Lower leg skin (tissue), 4 donors: ENCODE measurements at regions not wholly inside any gene's neighbourhood (a gene's known extent, or its start where the extent isn't known, plus 50 kb on each side); places are given as distances from the start of the nearest gene placed in this dataset.
"Not testable (repeated sequence)": the region's sequence is repeated elsewhere in the genome, so short reads cannot be mapped to it uniquely, and the experiment has no call there.

ENCODE experiments used
- DNase-seq, 2 donors: peaks; one replicate each; pipeline ENCODE4 v3.0.0-alpha.2; 2019; ENCODE audit warnings: low spot score in 2 of 2
- H3K4me3 ChIP-seq: fragments of 200-600 bp; sonication (generic); 2 replicates; pipeline ENCODE4 v1.5.1; 2017; ENCODE audit warnings: mild to moderate bottlenecking, low read depth; ENCODE audit not compliant: poor library complexity, severe bottlenecking
- CTCF ChIP-seq, 3 donors: fragments of 450-650 bp; IDR thresholded peaks; one replicate each; pipeline ENCODE4 v1.5.1; 2016; ENCODE audit warnings: antibody characterized with exemption in 3 of 3, mild to moderate bottlenecking in 3 of 3, moderate library complexity in 2 of 3
- POLR2A ChIP-seq, 2 donors: fragments of 450-650 bp; IDR thresholded peaks; one replicate each; pipeline ENCODE4 v1.6.1; 2016 to 2017; ENCODE audit warnings: antibody characterized with exemption in 2 of 2, mild to moderate bottlenecking in 1 of 2, moderate library complexity in 1 of 2
- WGBS, 2 donors: methylation state at CpG; one replicate each; pipeline ENCODE4 v1.1.5; 2018; 5-methylcytosine and 5-hydroxymethylcytosine counted together
- intact Hi-C: fragments of 100-400 bp; cut with DNase I; formaldehyde crosslinking; loops from one replicate; pipeline ENCODE4 v1.15.0; 2023; ENCODE audit warnings: low total_unique reads

- no peak for DNase-seq
- WGBS, 2 donors: 56 to 58% methylated on average over 7 of the region's 7 CpGs
- no peak overlapping the region for H3K4me3 ChIP-seq
- intact Hi-C loops: no loop called here
- TF ChIP-seq POLR2A (IDR thresholded peaks at IDR 0.05) (no peak), CTCF (IDR thresholded peaks at IDR 0.05) (no peak)
Observed at GRCh38 chr17:22337467-22337866, 645.1 kb downstream of the KCNJ18 start.

GRCh38 chr17:22356603-22357002 lies 664.3 kb downstream of the KCNJ18 start:
- H3K4me3 ChIP-seq, DNase-seq, intact Hi-C loops: not testable (repeated sequence)
- WGBS, 2 donors: 50 to 59% methylated on average over 2 of the region's 2 CpGs

GRCh38 chr17:22370988-22371387 lies 678.7 kb downstream of the KCNJ18 start:
- intact Hi-C loops, H3K4me3 ChIP-seq, DNase-seq: not testable (repeated sequence)
- 24 to 42% methylated on average over 3 of the region's 3 CpGs for WGBS, 2 donors

GRCh38 chr17:22373911-22374310 lies 681.6 kb downstream of the KCNJ18 start:
- intact Hi-C loops: no loop called here

GRCh38 chr17:22374741-22375140 lies 682.4 kb downstream of the KCNJ18 start:
- no peak overlapping the region for H3K4me3 ChIP-seq
- intact Hi-C loops: no loop called here
- DNase-seq: no peak
- TF ChIP-seq POLR2A (IDR thresholded peaks at IDR 0.05): no peak
- TF ChIP-seq CTCF (IDR thresholded peaks at IDR 0.05): no peak
- 72 to 85% methylated on average over 18 of the region's 18 CpGs for WGBS, 2 donors

More at GRCh38 chr17:22373911-22374310, 681.6 kb downstream of the KCNJ18 start:
- DNase-seq: no peak
- 55 to 60% methylated on average over 6 of the region's 6 CpGs for WGBS, 2 donors
- H3K4me3 ChIP-seq: no peak overlapping the region
- no peak for TF ChIP-seq POLR2A (IDR thresholded peaks at IDR 0.05)
- TF ChIP-seq CTCF (IDR thresholded peaks at IDR 0.05): no peak

GRCh38 chr17:22376747-22377146 lies 684.4 kb downstream of the KCNJ18 start:
- DNase-seq, H3K4me3 ChIP-seq, intact Hi-C loops: not testable (repeated sequence)
- WGBS, 2 donors: no CpG with 5 or more reads among the region's 41 CpGs

GRCh38 chr17:22378748-22379147 lies 686.4 kb downstream of the KCNJ18 start:
- 80 to 89% methylated on average over 3 to 9 of the region's 19 CpGs for WGBS, 2 donors
- H3K4me3 ChIP-seq, DNase-seq, intact Hi-C loops: not testable (repeated sequence)

GRCh38 chr17:22381589-22381988 lies 689.3 kb downstream of the KCNJ18 start:
- WGBS, 2 donors: 85% methylated on average over 11 of the region's 40 CpGs; no CpG with 5 or more reads in 1 of the 2 donors
- intact Hi-C loops, DNase-seq, H3K4me3 ChIP-seq: not testable (repeated sequence)

GRCh38 chr17:22383772-22384460 lies 691.6 kb downstream of the KCNJ18 start:
- DNase-seq, intact Hi-C loops, H3K4me3 ChIP-seq: not testable (repeated sequence)
- 81 to 84% methylated on average over 21 to 49 of the region's 60 CpGs for WGBS, 2 donors

GRCh38 chr17:22384461-22384800 lies 692.1 kb downstream of the KCNJ18 start:
- intact Hi-C loops, H3K4me3 ChIP-seq, DNase-seq: not testable (repeated sequence)
- 82 to 88% methylated on average over 15 to 19 of the region's 19 CpGs for WGBS, 2 donors

- not testable (repeated sequence) for H3K4me3 ChIP-seq
Observed at GRCh38 chr17:22398446-22398845, 706.1 kb downstream of the KCNJ18 start.

GRCh38 chr17:22399037-22399436 lies 706.7 kb downstream of the KCNJ18 start:
- H3K4me3 ChIP-seq, intact Hi-C loops, DNase-seq: not testable (repeated sequence)
- no CpG with 5 or more reads among the region's 40 CpGs for WGBS, 2 donors

More at GRCh38 chr17:22398446-22398845, 706.1 kb downstream of the KCNJ18 start:
- intact Hi-C loops, DNase-seq: not testable (repeated sequence)
- 84% methylated on average over 5 of the region's 19 CpGs; no CpG with 5 or more reads in 1 of the 2 donors for WGBS, 2 donors
